ENCODE measurements at regions not wholly inside any gene's neighbourhood (a gene's known extent, or its start where the extent isn't known, plus 50 kb on each side); places are given as distances from the start of the nearest gene placed in this dataset.

DNA sequence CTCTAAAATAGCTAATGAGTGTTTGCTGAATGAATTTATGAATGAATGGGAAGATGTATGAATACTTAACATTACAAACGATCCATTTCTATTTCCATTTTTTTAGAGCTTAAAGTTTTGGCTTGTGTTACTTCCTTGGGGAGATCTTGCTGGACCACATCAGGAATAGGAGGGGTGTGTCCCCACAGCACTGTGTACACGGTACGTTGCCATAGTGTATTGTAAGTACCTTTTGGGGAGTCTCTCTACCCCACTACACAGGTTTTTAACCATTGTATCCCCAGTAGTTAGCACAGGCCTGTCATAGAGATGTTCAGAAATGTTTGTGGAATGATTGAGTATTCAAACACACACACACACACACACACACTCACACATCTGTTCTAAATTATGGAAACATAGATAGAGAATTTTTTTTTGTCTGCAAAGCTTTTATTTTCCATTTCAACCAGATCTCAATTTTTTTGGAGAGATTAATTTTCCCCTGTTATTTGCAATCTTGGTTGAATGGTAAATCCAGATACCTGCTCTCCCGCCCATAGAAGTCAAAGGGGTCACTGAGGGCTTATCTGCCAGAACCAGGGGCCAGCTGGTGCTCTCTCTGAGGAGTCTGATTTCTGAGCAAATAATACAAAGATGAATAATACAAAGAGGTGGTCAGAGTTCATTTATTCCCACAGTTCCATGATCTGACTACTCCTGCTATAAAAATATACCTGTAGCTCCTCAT, 471.0 kb downstream of the INSC start:
- TF ChIP-seq, protein P1, sequence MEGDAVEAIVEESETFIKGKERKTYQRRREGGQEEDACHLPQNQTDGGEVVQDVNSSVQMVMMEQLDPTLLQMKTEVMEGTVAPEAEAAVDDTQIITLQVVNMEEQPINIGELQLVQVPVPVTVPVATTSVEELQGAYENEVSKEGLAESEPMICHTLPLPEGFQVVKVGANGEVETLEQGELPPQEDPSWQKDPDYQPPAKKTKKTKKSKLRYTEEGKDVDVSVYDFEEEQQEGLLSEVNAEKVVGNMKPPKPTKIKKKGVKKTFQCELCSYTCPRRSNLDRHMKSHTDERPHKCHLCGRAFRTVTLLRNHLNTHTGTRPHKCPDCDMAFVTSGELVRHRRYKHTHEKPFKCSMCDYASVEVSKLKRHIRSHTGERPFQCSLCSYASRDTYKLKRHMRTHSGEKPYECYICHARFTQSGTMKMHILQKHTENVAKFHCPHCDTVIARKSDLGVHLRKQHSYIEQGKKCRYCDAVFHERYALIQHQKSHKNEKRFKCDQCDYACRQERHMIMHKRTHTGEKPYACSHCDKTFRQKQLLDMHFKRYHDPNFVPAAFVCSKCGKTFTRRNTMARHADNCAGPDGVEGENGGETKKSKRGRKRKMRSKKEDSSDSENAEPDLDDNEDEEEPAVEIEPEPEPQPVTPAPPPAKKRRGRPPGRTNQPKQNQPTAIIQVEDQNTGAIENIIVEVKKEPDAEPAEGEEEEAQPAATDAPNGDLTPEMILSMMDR (IDR thresholded peaks at IDR 0.05) = no peak
- TF ChIP-seq POLR2A (IDR thresholded peaks at IDR 0.05) (no peak), POLR2AphosphoS5 (IDR thresholded peaks at IDR 0.05) (no peak)

All from breast epithelium (tissue), 3 donors.